Osteocyte (in vitro differentiated cells): ENCODE measurements at regions not wholly inside any gene's neighbourhood (a gene's known extent, or its start where the extent isn't known, plus 50 kb on each side); places are given as distances from the start of the nearest gene placed in this dataset.

Experiments used
- DNase-seq: peaks from one replicate; pipeline ENCODE4 v3.0.0; 2021; ENCODE audit warnings: mixed read lengths; ENCODE audit not compliant: unreplicated experiment; ENCODE audit errors: extremely low spot score
- H3K27ac Mint-ChIP-seq: one replicate; pipeline ENCODE4 v1.8.0; 2021; ENCODE audit warnings: mild to moderate bottlenecking, mixed read lengths; ENCODE audit not compliant: unreplicated experiment
- H3K27me3 Mint-ChIP-seq: one replicate; pipeline ENCODE4 v1.8.0; 2021; ENCODE audit warnings: mixed read lengths; ENCODE audit not compliant: unreplicated experiment
- H3K36me3 Mint-ChIP-seq: one replicate; pipeline ENCODE4 v1.8.0; 2021; ENCODE audit warnings: mixed read lengths; ENCODE audit not compliant: unreplicated experiment
- H3K4me1 Mint-ChIP-seq: one replicate; pipeline ENCODE4 v1.8.0; 2021; ENCODE audit warnings: mixed read lengths; ENCODE audit not compliant: unreplicated experiment
- H3K4me3 Mint-ChIP-seq: one replicate; pipeline ENCODE4 v1.8.0; 2021; ENCODE audit warnings: mild to moderate bottlenecking, moderate library complexity, mixed read lengths; ENCODE audit not compliant: unreplicated experiment
- H3K9me3 Mint-ChIP-seq: one replicate; pipeline ENCODE4 v1.8.0; 2021; ENCODE audit warnings: mixed read lengths; ENCODE audit not compliant: unreplicated experiment
- CTCF ChIP-seq: fragments of 200-600 bp; sonication (generic); IDR thresholded peaks from 2 replicates; pipeline ENCODE4 v1.5.0; 2021; ENCODE audit warnings: antibody characterized with exemption, mild to moderate bottlenecking, moderate library complexity

GRCh38 chr5:45062044-45062443 is 253.3 kb downstream of the MRPS30 start:
- H3K9me3 Mint-ChIP-seq = no peaks in the 10 kb centered on the region
- TF ChIP-seq CTCF = no peak
- no peaks in the 10 kb centered on the region for H3K27me3 Mint-ChIP-seq
- DNase-seq = no peak
- no peak overlapping the region for H3K27ac Mint-ChIP-seq
- H3K4me1 Mint-ChIP-seq = no peaks in the 10 kb centered on the region
- no peaks in the 10 kb centered on the region for H3K36me3 Mint-ChIP-seq
- no peak overlapping the region for H3K4me3 Mint-ChIP-seq

GRCh38 chr5:45081082-45081481 is 272.3 kb downstream of the MRPS30 start:
- no peaks in the 10 kb centered on the region for H3K36me3 Mint-ChIP-seq
- H3K9me3 Mint-ChIP-seq = peaks cover 17% of the 10 kb centered on the region
- H3K4me3 Mint-ChIP-seq = no peak overlapping the region
- no peak for DNase-seq
- no peaks in the 10 kb centered on the region for H3K27me3 Mint-ChIP-seq
- no peak overlapping the region for H3K27ac Mint-ChIP-seq
- H3K4me1 Mint-ChIP-seq = no peaks in the 10 kb centered on the region
- TF ChIP-seq CTCF = no peak

- H3K4me3 Mint-ChIP-seq = no peak overlapping the region
- H3K27me3 Mint-ChIP-seq = no peaks in the 10 kb centered on the region
- no peak overlapping the region for H3K27ac Mint-ChIP-seq
- no peaks in the 10 kb centered on the region for H3K36me3 Mint-ChIP-seq
- peaks cover 6% of the 10 kb centered on the region for H3K9me3 Mint-ChIP-seq
- TF ChIP-seq CTCF = no peak
- no peaks in the 10 kb centered on the region for H3K4me1 Mint-ChIP-seq
- no peak for DNase-seq
Measured at GRCh38 chr5:45089870-45090269, 281.1 kb downstream of the MRPS30 start.

- Mint-ChIP-seq H3K27ac (no peak overlapping the region), H3K9me3 (peaks cover 5% of the 10 kb centered on the region), H3K27me3 (no peaks in the 10 kb centered on the region), H3K36me3 (no peaks in the 10 kb centered on the region), H3K4me1 (no peaks in the 10 kb centered on the region), H3K4me3 (no peak overlapping the region)
- no peak for TF ChIP-seq CTCF
- DNase-seq = no peak
Measured at GRCh38 chr5:45093377-45093776, 284.6 kb downstream of the MRPS30 start.

GRCh38 chr5:45094876-45095440 is 286.2 kb downstream of the MRPS30 start:
- Mint-ChIP-seq H3K4me1 (no peaks in the 10 kb centered on the region), H3K4me3 (no peak overlapping the region), H3K9me3 (peaks cover 5% of the 10 kb centered on the region), H3K27me3 (no peaks in the 10 kb centered on the region), H3K27ac (no peak overlapping the region), H3K36me3 (no peaks in the 10 kb centered on the region)
- no peak for DNase-seq
- no peak for TF ChIP-seq CTCF
